ENCODE measurements at regions not wholly inside any gene's neighbourhood (a gene's known extent, or its start where the extent isn't known, plus 50 kb on each side); places are given as distances from the start of the nearest gene placed in this dataset.

- TF ChIP-seq CTCF (optimal IDR thresholded peaks at IDR 0.05 in 1 of 3, IDR thresholded peaks at IDR 0.05 in 1 of 3, conservative IDR thresholded peaks at IDR 0.05 in 1 of 3; ENCODE audit: extremely low read depth in 1 of 3, insufficient read depth in 2 of 3, low read length in 3 of 3) (no peak), EZH2 (IDR thresholded peaks at IDR 0.05; ENCODE audit: low read length) (no peak)
These were observed 146.8 kb upstream of the LARGE1 start for GRCh38 chr22:34067031-34067430.

Measured in keratinocyte (primary cell).